Parathyroid adenoma (tissue), 2 donors: ENCODE measurements at regions not wholly inside any gene's neighbourhood (a gene's known extent, or its start where the extent isn't known, plus 50 kb on each side); places are given as distances from the start of the nearest gene placed in this dataset.
A peak's percentile ranks its signal among the peaks of the same experiment; 100 is the strongest.

Source experiments
- H2AFZ ChIP-seq: fragments of 300-600 bp; sonication (generic); one replicate; pipeline ENCODE4 v1.7.0; 2017; ENCODE audit warnings: antibody characterized with exemption, mild to moderate bottlenecking
- H3K27ac ChIP-seq: fragments of 300-600 bp; sonication (generic); one replicate; pipeline ENCODE4 v1.7.0; 2017
- H3K27me3 ChIP-seq: fragments of 300-600 bp; sonication (generic); one replicate; pipeline ENCODE4 v1.7.0; 2017; ENCODE audit warnings: low read length; ENCODE audit not compliant: control insufficient read depth, insufficient read depth
- H3K36me3 ChIP-seq: fragments of 300-600 bp; sonication (generic); one replicate; pipeline ENCODE4 v1.7.0; 2017; ENCODE audit warnings: low read length; ENCODE audit not compliant: control insufficient read depth, insufficient read depth
- H3K4me1 ChIP-seq: fragments of 300-600 bp; sonication (generic); one replicate; pipeline ENCODE4 v1.7.0; 2017; ENCODE audit warnings: control low read depth
- H3K4me2 ChIP-seq: fragments of 300-600 bp; sonication (generic); one replicate; pipeline ENCODE4 v1.7.0; 2017; ENCODE audit warnings: low read length
- H3K4me3 ChIP-seq: fragments of 300-600 bp; sonication (generic); one replicate; pipeline ENCODE4 v1.7.0; 2017; ENCODE audit warnings: low read depth, low read length
- H3K79me2 ChIP-seq: fragments of 300-600 bp; sonication (generic); one replicate; pipeline ENCODE4 v1.7.0; 2017; ENCODE audit warnings: control low read depth
- H3K9ac ChIP-seq: fragments of 300-600 bp; sonication (generic); one replicate; pipeline ENCODE4 v1.7.0; 2017; ENCODE audit warnings: mild to moderate bottlenecking
- H3K9me3 ChIP-seq: fragments of 300-600 bp; sonication (generic); one replicate; pipeline ENCODE4 v1.7.0; 2017; ENCODE audit warnings: low read length; ENCODE audit not compliant: control insufficient read depth
- CTCF ChIP-seq: fragments of 300-600 bp; sonication (generic); IDR thresholded peaks from one replicate; pipeline ENCODE4 v1.7.0; 2017; ENCODE audit warnings: antibody characterized with exemption, mild to moderate bottlenecking
- donor health status: primary hyperparathyroidism.

GRCh38 chr15:31552482-31553099 lies 226.0 kb downstream of the KLF13 start:
- no peak overlapping the region for H2AFZ ChIP-seq
- H3K4me1 ChIP-seq: no peaks in the 10 kb centered on the region
- H3K79me2 ChIP-seq: no peaks in the 10 kb centered on the region
- no peak overlapping the region for H3K4me3 ChIP-seq
- H3K4me2 ChIP-seq: no peak overlapping the region
- no peaks in the 10 kb centered on the region for H3K36me3 ChIP-seq
- no peaks in the 10 kb centered on the region for H3K9me3 ChIP-seq
- H3K9ac ChIP-seq: no peak overlapping the region
- no peak overlapping the region for H3K27ac ChIP-seq
- TF ChIP-seq CTCF: no peak
- no peaks in the 10 kb centered on the region for H3K27me3 ChIP-seq

- Histone ChIP-seq H3K36me3 (no peaks in the 10 kb centered on the region), H3K9me3 (no peaks in the 10 kb centered on the region), H3K27me3 (no peaks in the 10 kb centered on the region), H3K4me2 (no peak overlapping the region), H3K79me2 (no peaks in the 10 kb centered on the region), H3K4me1 (no peaks in the 10 kb centered on the region), H3K4me3 (no peak overlapping the region), H3K9ac (no peak overlapping the region), H3K27ac (peak overlapping the region; percentile 70), H2AFZ (no peak overlapping the region)
- no peak for TF ChIP-seq CTCF
Observed at GRCh38 chr15:31554261-31554660, 227.6 kb downstream of the KLF13 start.

- H3K4me1 ChIP-seq: no peaks in the 10 kb centered on the region
- no peak overlapping the region for H2AFZ ChIP-seq
- H3K9ac ChIP-seq: no peak overlapping the region
- TF ChIP-seq CTCF: no peak
- H3K36me3 ChIP-seq: no peaks in the 10 kb centered on the region
- no peak overlapping the region for H3K4me3 ChIP-seq
- H3K27ac ChIP-seq: peak overlapping the region; percentile 70
- no peak overlapping the region for H3K4me2 ChIP-seq
- no peaks in the 10 kb centered on the region for H3K79me2 ChIP-seq
- H3K9me3 ChIP-seq: no peaks in the 10 kb centered on the region
- no peaks in the 10 kb centered on the region for H3K27me3 ChIP-seq
Observed at GRCh38 chr15:31555022-31555421, 228.4 kb downstream of the KLF13 start.

- Histone ChIP-seq H3K27me3 (no peaks in the 10 kb centered on the region), H3K4me1 (no peaks in the 10 kb centered on the region), H3K9ac (no peak overlapping the region), H3K4me3 (no peak overlapping the region), H3K4me2 (no peak overlapping the region), H3K79me2 (no peaks in the 10 kb centered on the region), H3K9me3 (no peaks in the 10 kb centered on the region), H3K27ac (no peak overlapping the region), H3K36me3 (no peaks in the 10 kb centered on the region), H2AFZ (no peak overlapping the region)
- no peak for TF ChIP-seq CTCF
Observed at GRCh38 chr15:31556494-31557150, 230.0 kb downstream of the KLF13 start.

GRCh38 chr15:31557899-31558298 lies 231.3 kb downstream of the KLF13 start:
- Histone ChIP-seq H3K9me3 (no peaks in the 10 kb centered on the region), H3K79me2 (no peaks in the 10 kb centered on the region), H3K36me3 (no peaks in the 10 kb centered on the region), H3K9ac (no peak overlapping the region), H3K4me2 (no peak overlapping the region), H3K4me3 (no peak overlapping the region), H2AFZ (no peak overlapping the region), H3K27me3 (no peaks in the 10 kb centered on the region), H3K4me1 (no peaks in the 10 kb centered on the region), H3K27ac (no peak overlapping the region)
- no peak for TF ChIP-seq CTCF
